Esophagus muscularis mucosa (tissue), 4 donors: ENCODE measurements at regions not wholly inside any gene's neighbourhood (a gene's known extent, or its start where the extent isn't known, plus 50 kb on each side); places are given as distances from the start of the nearest gene placed in this dataset.

ENCODE experiments used
- DNase-seq: peaks from one replicate; pipeline ENCODE4 v3.0.0-alpha.2; 2017; ENCODE audit errors: extremely low spot score
- H3K27ac ChIP-seq, 4 donors: fragments of 200-600 bp; sonication (generic); replicated peaks in 1 of 4; 1 replicate in 3 of 4; 2 replicates in 1 of 4; pipeline ENCODE4 v1.5.1; 2016 to 2019; ENCODE audit warnings: mild to moderate bottlenecking in 1 of 4
- H3K27me3 ChIP-seq, 4 donors: fragments of 200-600 bp; sonication (generic); one replicate each; pipeline versions ENCODE4 v1.5.1 to v1.6.0; 2016 to 2019
- H3K36me3 ChIP-seq, 4 donors: fragments of 200-600 bp; sonication (generic); one replicate each; pipeline ENCODE4 v1.5.1; 2016 to 2019
- H3K4me1 ChIP-seq, 4 donors: fragments of 200-600 bp; sonication (generic); one replicate each; pipeline ENCODE4 v1.5.1; 2016 to 2019
- H3K4me3 ChIP-seq, 4 donors: fragments of 200-600 bp; sonication (generic); 1 replicate in 2 of 4; 2 replicates in 2 of 4; pipeline ENCODE4 v1.5.1; 2016 to 2019; ENCODE audit warnings: mild to moderate bottlenecking in 4 of 4, moderate library complexity in 1 of 4
- H3K9me3 ChIP-seq, 4 donors: fragments of 200-600 bp; sonication (generic); 1 replicate in 3 of 4; 2 replicates in 1 of 4; pipeline ENCODE4 v1.5.1; 2016 to 2019
- EP300 ChIP-seq: sonication (generic); formaldehyde crosslinking; IDR thresholded peaks from one replicate; pipeline ENCODE4 v1.6.1; 2017; ENCODE audit warnings: antibody characterized with exemption
- POLR2A ChIP-seq: fragments of 450-650 bp; IDR thresholded peaks from one replicate; pipeline ENCODE4 v1.6.1; 2017; ENCODE audit warnings: antibody characterized with exemption, moderate library complexity, mild to moderate bottlenecking, low read depth
- POLR2AphosphoS5 ChIP-seq, 2 donors: sonication (generic); formaldehyde crosslinking; IDR thresholded peaks; one replicate each; pipeline ENCODE4 v1.6.1; 2017; ENCODE audit warnings: antibody characterized with exemption in 2 of 2
- whole genome bisulfite sequencing: methylation state at CpG from one replicate; pipeline ENCODE4 v1.1.5; 2018; 5-methylcytosine and 5-hydroxymethylcytosine counted together
- intact Hi-C: fragments of 100-400 bp; cut with DNase I; formaldehyde crosslinking; loops from one replicate; pipeline ENCODE4 v1.15.1; 2023
- TF ChIP-seq, protein P1 (sequence below), 3 experiments: fragments of 200-600 bp in 2 of 3; fragments of 450-650 bp in 1 of 3; sonication (generic) in 2 of 3; IDR thresholded peaks; one replicate each; pipeline ENCODE4 v1.5.1; 2017 to 2019; ENCODE audit warnings: antibody characterized with exemption in 3 of 3, mild to moderate bottlenecking in 2 of 3, moderate library complexity in 1 of 3

GRCh38 chr12:82277582-82277981, 80.6 kb downstream of the CCDC59 start:
- H3K4me1 ChIP-seq = no peaks in the 10 kb centered on the region

DNA sequence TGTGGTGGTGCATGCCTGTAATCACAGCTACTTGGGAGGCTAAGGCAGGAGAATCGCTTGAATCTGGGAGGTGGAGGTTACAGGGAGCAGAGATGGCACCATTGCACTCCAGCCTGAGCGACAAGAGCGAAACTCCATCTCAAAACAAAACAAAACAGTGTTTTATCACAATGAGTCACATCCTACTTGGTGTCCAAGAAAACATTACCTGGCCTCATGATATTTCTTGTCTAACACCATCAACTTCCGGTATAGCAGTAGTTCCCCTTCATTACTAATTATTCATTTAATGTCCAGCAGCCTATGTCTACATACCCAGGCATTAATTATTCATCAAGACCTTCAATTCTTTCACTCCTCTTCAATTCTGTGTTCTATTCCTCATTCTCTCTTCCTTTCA, 115.5 kb downstream of the CCDC59 start:
- intact Hi-C loops = no loop called here
- Histone ChIP-seq H3K27ac (no peak overlapping the region), H3K36me3 (no peaks in the 10 kb centered on the region), H3K4me1 (no peaks in the 10 kb centered on the region), H3K4me3 (no peak overlapping the region), H3K9me3 (no peaks in the 10 kb centered on the region), H3K27me3 (no peaks in the 10 kb centered on the region)
- TF ChIP-seq, protein P1, sequence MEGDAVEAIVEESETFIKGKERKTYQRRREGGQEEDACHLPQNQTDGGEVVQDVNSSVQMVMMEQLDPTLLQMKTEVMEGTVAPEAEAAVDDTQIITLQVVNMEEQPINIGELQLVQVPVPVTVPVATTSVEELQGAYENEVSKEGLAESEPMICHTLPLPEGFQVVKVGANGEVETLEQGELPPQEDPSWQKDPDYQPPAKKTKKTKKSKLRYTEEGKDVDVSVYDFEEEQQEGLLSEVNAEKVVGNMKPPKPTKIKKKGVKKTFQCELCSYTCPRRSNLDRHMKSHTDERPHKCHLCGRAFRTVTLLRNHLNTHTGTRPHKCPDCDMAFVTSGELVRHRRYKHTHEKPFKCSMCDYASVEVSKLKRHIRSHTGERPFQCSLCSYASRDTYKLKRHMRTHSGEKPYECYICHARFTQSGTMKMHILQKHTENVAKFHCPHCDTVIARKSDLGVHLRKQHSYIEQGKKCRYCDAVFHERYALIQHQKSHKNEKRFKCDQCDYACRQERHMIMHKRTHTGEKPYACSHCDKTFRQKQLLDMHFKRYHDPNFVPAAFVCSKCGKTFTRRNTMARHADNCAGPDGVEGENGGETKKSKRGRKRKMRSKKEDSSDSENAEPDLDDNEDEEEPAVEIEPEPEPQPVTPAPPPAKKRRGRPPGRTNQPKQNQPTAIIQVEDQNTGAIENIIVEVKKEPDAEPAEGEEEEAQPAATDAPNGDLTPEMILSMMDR (IDR thresholded peaks at IDR 0.05) = no peak
- TF ChIP-seq POLR2A (no peak), EP300 (no peak), POLR2AphosphoS5 (IDR thresholded peaks at IDR 0.05) (no peak)
- DNase-seq = no peak
- WGBS = 87% methylated on average over 4 of the region's 4 CpGs

More at GRCh38 chr12:82277582-82277981, 80.6 kb downstream of the CCDC59 start:
- Histone ChIP-seq H3K36me3 (no peaks in the 10 kb centered on the region), H3K9me3 (peaks cover 0 to 8% (median 0%) of the 10 kb centered on the region in 4 donors), H3K4me3 (no peak overlapping the region), H3K27me3 (no peaks in the 10 kb centered on the region), H3K27ac (no peak overlapping the region)
- TF ChIP-seq EP300 (no peak), POLR2A (no peak), POLR2AphosphoS5 (IDR thresholded peaks at IDR 0.05) (no peak)
- TF ChIP-seq, protein P1 (IDR thresholded peaks at IDR 0.05) = no peak
- no peak for DNase-seq
- WGBS = 42% methylated on average over 4 of the region's 4 CpGs
- intact Hi-C loops = no loop called here

GRCh38 chr12:82225871-82226270, 132.3 kb downstream of the CCDC59 start:
- intact Hi-C loops = no loop called here
- Histone ChIP-seq H3K27me3 (no peaks in the 10 kb centered on the region), H3K4me3 (no peak overlapping the region), H3K27ac (no peak overlapping the region), H3K4me1 (no peaks in the 10 kb centered on the region), H3K9me3 (no peaks in the 10 kb centered on the region), H3K36me3 (no peaks in the 10 kb centered on the region)
- TF ChIP-seq POLR2AphosphoS5 (IDR thresholded peaks at IDR 0.05) (no peak), EP300 (no peak), POLR2A (no peak)
- TF ChIP-seq, protein P1 (IDR thresholded peaks at IDR 0.05) = no peak
- no peak for DNase-seq

GRCh38 chr12:82223426-82223825, 134.8 kb downstream of the CCDC59 start:
- Histone ChIP-seq H3K4me3 (no peak overlapping the region), H3K27me3 (no peaks in the 10 kb centered on the region), H3K27ac (no peak overlapping the region), H3K36me3 (no peaks in the 10 kb centered on the region), H3K4me1 (no peaks in the 10 kb centered on the region), H3K9me3 (no peaks in the 10 kb centered on the region)
- intact Hi-C loops = no loop called here
- TF ChIP-seq, protein P1 (IDR thresholded peaks at IDR 0.05) = no peak
- TF ChIP-seq POLR2A = no peak
- TF ChIP-seq EP300 = no peak
- no peak for TF ChIP-seq POLR2AphosphoS5 (IDR thresholded peaks at IDR 0.05)
- DNase-seq = no peak
- 83% methylated on average over 4 of the region's 4 CpGs for WGBS

- Histone ChIP-seq H3K27me3 (no peaks in the 10 kb centered on the region), H3K36me3 (no peaks in the 10 kb centered on the region), H3K4me3 (no peak overlapping the region), H3K9me3 (peaks cover 0 to 6% (median 2%) of the 10 kb centered on the region in 4 donors), H3K4me1 (no peaks in the 10 kb centered on the region), H3K27ac (no peak overlapping the region)
- WGBS = 89% methylated on average over 4 of the region's 6 CpGs
- intact Hi-C loops = no loop called here
- DNase-seq = no peak
- TF ChIP-seq POLR2AphosphoS5 (IDR thresholded peaks at IDR 0.05) = no peak
- no peak for TF ChIP-seq POLR2A
- TF ChIP-seq, protein P1 (IDR thresholded peaks at IDR 0.05) = no peak
- no peak for TF ChIP-seq EP300
Observed at GRCh38 chr12:82216475-82216874, 141.7 kb downstream of the CCDC59 start.
